ENCODE measurements at regions not wholly inside any gene's neighbourhood (a gene's known extent, or its start where the extent isn't known, plus 50 kb on each side); places are given as distances from the start of the nearest gene placed in this dataset.
A peak's percentile ranks its signal among the peaks of the same experiment; 100 is the strongest.

- TF ChIP-seq RAD21 (IDR thresholded peaks at IDR 0.05; ENCODE audit: insufficient read depth, low read depth, low read length), result peak; percentile 39
- no peak for TF ChIP-seq ATF2 (IDR thresholded peaks at IDR 0.05; ENCODE audit: low read length)
- no peak for TF ChIP-seq E2F4 (IDR thresholded peaks at IDR 0.05; ENCODE audit: low read depth, low read length)
- no peak for TF ChIP-seq EP300 (IDR thresholded peaks at IDR 0.05; ENCODE audit: borderline replicate concordance in 1 of 2, control insufficient read depth in 1 of 2, low read depth in 2 of 2, low read length in 2 of 2)
- TF ChIP-seq ZBTB33 (IDR thresholded peaks at IDR 0.05), result no peak
- no peak for TF ChIP-seq TAF1 (IDR thresholded peaks at IDR 0.05; ENCODE audit: borderline replicate concordance, low read depth, low read length)
- no peak; a peak in 1 of 6 replicates for TF ChIP-seq CTCF (IDR thresholded peaks at IDR 0.05 in 2 of 3, conservative IDR thresholded peaks at IDR 0.05 in 1 of 3; ENCODE audit: control insufficient read depth in 2 of 3, extremely low read depth in 1 of 3, insufficient read depth in 1 of 3, low read depth in 3 of 3, low read length in 3 of 3)
- no peak for TF ChIP-seq ZSCAN29 (IDR thresholded peaks at IDR 0.05)
- no peak for TF ChIP-seq POLR2A (IDR thresholded peaks at IDR 0.05; ENCODE audit: low read depth, low read length)
- no peak for TF ChIP-seq RFX5 (IDR thresholded peaks at IDR 0.05; ENCODE audit: low read depth, low read length)
- TF ChIP-seq IRF5 (IDR thresholded peaks at IDR 0.05; ENCODE audit: borderline replicate concordance), result no peak
- no peak for TF ChIP-seq ZNF24 (IDR thresholded peaks at IDR 0.05)
- TF ChIP-seq ETV6 (conservative IDR thresholded peaks at IDR 0.05 in 1 of 2, IDR thresholded peaks at IDR 0.05 in 1 of 2; ENCODE audit: borderline replicate concordance in 1 of 2, low read depth in 1 of 2), result no peak
- TF ChIP-seq CREB1 (IDR thresholded peaks at IDR 0.05; ENCODE audit: low read depth), result no peak
Observed at GRCh38 chr2:31694444-31694843, 113.7 kb upstream of the SRD5A2 start.

All from GM12878 (cell line).